GM04503 (cell line): ENCODE measurements at regions not wholly inside any gene's neighbourhood (a gene's known extent, or its start where the extent isn't known, plus 50 kb on each side); places are given as distances from the start of the nearest gene placed in this dataset.

ENCODE experiments used
- DNase-seq: peaks from one replicate; pipeline ENCODE4 v3.0.0-alpha.2; 2012; ENCODE audit warnings: low read depth

DNA sequence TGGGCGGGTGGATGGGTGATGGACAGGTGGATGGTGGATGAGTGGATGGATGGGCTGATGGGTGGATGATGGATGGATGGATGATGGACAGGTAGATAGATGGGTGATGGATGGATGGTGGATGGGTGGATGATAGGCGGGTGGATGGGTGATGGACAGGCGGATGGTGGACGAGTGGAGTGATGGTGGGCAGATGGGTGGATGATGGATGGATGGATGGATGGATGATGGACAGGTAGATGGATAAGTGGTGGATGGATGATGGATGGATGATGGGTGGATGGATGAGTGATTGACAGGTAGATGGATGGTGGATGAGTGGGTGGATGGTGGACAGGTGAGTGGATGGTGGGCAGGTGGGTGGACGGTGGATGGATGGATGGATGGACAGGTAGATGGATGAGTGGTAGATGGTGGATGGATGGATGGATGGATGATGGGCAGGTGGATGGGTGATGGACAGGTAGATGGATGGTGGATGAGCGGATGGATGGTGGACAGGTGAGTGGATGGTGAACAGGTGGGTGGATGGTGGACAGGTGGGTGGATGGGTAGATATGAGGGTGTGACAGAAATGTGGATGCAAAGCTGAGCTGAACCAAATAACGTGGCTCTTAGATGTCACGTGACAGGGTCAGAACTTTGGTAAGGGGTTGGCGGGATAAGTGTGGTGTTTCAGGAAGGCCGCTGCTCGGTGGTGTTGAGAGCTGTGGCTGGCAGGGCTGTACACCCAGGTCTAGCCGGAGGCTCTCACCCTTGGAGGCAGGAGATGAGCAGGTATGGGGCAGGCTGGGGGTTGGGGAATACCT lies 234.3 kb upstream of the CIBAR2 start:
- no peak for DNase-seq

DNA sequence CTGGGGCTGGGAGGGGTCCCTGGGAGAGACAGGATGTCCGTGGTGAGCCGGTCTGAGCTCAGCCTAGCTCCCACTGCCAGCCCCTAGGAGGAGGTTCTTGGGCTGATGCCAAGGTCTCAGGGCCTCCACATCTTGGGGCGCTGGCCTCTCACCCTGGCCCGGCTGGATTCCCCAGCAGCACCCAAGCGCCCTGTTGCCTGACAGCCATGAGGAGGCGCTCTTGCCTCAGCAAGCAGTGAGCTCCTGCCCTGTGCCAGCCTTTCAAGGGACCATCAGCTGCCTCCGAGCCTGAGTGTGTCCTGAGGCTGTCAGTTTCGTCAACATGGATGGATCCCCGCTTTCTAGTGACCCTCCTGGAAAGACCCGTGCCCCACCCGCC lies 234.9 kb upstream of the CIBAR2 start:
- DNase-seq, result no peak

DNA sequence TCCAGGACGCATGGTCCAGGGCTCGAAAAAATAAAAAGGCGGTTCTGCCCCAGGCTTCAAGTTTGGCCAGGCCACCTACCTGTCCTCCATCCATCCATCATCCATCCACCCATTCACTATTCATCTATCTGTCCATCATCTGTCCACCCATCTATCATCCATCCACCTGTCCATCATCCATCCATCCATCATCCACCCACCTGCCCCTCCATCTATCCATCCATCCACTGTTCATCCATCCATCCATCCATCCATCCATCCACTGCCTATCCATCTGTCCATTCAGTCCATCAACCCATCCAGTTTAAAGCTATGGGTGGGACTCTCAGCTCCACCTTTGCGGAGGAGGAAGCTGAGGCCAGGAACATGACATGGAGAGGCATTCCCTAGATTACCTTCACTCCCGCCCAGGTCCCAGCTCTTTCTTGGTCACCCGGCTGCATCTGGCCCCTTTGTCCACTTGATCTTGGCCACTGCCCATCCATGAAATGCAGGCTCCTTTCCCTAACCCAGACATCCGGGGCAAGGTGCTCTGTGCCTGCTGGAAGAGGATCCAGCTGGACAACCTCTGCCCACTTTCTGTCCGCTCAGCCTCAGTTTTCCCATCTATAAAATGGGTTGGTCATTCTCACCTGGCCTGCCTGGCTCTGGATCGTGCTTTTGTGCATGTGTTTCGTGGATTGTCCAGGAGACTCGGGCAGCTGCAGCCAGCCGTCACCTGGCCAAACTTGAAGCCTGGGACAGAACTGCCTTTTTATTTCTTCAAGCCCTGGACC lies 236.0 kb upstream of the CIBAR2 start:
- no peak for DNase-seq

DNA sequence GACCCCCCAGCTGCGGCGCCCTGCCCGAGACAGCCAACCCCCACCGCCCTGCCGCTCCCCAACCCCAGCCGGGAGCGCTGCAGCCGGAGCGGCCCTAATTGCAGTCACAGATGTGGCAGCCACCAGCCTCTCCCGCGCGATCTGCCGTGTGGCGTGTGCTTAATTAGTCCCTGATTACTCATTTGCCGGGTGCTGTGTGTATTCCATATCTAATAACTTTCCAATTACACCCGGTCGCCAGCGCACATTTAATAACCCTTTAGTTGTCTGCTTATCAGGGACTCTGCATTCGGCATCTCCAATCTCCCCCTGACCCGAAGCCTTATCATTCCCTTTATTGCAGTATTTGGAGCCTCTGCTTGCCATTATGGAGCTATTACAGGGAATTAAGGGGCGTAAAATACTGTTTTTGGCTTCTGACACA lies 236.7 kb upstream of the CIBAR2 start:
- no peak for DNase-seq

DNA sequence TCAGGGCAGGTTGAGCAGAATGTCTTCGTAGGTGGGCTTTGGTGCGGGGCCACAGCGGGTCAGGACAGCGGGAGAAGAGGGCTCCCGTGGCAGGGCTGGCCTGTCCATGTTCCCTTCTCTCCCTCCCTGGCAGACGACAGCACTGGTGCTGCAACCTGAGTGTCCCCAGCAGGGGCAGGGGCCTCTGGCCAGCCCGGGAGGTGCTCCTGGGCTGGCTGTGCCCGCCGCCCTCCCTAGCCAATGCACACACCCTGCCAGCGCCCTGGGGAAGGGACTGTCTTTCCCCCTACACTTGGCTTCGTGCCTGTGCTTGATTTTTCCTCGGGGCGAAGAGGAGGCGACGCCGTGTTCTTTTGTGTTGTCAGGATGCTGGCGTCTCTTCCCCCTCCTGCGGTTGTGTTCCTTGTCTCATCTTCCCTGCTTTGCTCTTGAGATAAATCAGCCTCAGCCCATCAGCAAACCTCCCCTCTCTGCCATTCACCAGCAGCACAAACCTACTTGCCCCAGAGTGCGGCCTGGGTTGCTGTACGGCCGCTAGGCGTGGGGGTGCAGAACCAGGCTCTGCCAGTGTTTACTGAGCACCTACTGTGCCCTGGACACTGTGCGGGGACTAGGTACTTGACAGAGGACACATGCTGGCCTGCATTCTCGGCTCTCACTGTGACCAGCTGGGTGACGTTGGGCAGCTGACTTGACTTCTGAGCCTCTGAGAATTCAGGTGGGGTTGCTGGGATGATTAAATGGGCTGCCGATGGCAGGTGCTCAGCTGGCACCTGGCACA lies 237.3 kb upstream of the CIBAR2 start:
- no peak for DNase-seq

DNA sequence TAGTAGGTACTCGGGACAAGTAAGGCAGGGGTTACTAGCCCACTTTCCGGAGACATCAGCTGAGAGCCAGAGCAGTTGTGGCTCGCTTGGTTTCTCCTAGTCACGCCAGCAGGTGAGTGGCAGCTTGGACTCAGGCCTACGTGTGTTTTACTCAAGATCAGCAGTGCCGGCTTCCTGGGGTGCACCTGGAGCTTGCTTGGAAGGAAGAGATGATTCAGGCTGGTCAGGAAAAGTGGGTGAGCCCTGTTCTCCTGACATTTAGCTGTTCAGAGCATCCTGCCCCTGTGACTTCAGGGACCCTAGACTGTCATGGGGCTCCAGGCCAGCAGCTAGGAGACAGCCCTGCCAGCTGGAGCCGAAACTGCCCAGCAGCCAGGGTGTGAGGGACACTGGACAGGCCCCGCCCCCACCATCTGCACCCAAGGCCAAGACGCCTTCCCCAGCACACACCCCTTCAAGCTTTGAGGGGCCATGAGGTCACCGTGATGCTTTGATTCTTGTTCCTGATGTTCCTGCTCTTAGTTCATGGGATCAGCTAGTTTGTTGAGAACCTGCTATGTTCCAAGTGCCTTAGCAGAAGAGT lies 238.0 kb upstream of the CIBAR2 start:
- no peak for DNase-seq

DNA sequence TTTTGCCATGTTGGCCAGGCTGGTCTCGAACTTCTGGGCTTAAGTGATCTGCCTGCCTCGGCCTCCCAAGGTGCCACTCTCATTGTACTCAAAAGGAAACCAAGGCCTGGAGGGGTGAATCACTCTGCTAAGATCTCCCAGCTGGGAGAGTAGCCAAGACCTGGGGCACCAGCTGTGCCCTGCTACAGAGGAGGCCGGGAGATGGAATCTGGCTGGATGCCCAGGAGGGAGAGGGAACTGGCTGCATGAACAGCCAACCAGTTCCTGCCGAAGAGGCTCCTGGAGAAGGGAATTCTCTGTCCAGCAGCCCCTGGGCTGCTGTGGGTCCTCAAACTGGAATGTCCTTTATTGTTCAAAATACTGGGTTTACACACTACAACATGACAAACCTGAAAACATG lies 238.7 kb upstream of the CIBAR2 start:
- DNase-seq, result peak; percentile 83

DNA sequence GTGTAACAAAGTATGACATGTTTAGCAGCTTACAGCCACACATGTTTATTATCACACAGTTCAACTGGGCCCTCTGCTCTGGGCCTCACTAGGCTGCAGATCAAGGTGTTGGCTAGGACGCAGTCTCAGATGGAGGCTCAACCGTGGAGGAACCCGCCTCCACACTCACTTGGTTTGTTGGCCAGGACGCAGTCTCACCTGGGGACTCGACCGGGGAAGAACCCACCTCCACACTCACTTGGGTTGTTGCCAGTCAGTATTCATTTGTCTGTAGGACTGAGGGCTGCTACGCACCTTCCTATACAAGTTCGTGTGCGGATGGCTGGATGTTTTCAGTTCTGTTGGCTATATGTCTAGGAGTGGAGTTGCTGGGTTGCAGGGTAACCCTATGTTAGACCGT lies 240.7 kb upstream of the CIBAR2 start:
- no peak for DNase-seq

DNA sequence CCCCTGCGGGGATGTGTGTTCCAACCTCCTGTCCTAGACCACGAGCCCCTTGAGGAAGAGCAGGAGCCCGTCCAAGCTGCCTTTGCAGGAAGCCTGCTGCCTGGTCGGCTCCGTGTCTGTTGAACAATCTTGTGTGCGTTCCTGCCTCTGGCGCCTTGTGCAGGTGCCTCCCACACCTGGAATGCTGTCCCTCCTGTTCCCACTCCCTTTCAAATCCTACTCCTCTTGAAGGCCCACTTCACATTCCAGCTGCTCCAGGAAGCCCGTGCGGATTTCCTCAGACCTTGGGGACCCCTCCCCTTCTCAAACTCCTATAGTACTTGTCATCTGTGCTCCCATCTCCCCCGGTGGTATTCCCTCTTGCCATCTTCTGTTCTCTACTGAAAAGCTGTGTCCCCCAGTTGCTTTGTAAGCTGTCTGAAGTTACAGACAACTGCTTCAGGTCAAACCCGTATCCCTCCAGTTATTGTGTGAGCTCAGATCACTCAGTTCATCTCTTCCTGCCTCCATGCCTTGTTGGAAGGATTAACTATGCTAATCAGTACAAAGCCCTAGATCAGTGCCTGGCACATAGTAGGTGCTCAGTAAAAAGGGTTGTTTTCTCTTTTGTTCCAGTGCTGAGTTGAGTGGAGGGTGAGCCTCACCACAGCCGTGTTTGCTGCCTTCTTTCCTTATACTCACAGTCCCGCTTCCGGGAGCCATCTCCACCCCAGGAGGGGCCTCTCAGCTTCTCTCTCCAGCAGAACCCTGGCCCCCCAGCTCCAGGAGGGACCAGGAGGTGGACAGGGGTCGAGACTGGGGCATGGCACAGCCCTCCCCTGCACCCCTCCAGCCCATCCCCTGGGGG lies 241.8 kb upstream of the CIBAR2 start:
- DNase-seq, result no peak

DNA sequence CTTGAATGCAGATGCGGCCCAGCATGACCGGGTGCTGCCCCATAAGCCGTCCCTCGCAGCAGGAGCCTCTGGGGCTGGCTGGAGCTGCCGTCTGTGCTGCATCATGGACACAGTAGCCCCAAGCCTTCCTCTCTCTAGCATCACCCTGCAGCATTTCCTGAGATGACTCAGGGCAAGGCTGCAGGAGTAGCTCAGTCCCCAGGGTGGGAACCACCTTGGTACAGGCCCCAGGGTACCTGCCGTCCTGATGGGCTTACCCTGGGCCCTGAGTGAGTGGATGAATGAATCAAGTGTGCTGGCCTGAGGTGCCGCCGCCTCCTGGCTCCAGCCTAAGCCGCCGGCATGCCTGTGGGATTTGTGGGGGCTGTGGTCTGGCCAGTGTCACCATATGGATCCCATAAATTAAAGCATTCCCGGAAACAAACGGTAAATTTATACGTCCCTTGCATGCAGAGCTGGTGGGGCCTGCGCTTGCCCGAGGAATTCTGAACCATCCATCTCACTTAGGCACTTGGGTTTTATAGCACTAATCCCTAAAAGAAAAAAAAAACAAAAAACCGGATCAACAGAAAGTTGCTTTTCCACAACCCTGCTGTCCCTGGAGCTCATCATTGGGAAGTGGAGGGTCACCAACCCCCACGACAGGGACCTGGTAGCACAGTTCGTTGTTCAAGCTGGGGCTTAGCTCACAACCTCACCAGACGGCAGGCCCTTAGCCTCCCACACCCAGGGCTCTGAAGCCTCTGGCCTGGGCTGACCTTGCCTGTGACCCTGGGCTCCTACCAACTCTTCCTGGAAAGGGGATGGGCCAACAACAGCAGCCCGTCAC lies 242.6 kb upstream of the CIBAR2 start:
- peak; percentile 92 for DNase-seq

DNA sequence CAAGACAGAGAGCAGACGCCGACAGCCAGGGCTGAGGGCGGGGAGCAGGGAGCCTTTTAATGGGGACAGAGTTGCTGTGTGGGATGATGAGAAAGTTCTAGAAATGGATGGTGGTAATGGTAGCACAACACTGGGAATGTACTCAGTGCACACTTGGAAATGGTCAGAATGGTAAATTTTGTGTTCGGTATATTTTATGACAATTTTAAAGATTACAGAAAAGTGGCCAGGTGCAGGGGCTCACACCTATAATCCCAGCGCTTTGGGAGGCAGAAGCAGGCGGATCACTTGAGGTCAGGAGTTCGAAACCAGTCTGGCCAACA lies 243.2 kb upstream of the CIBAR2 start:
- no peak for DNase-seq

DNA sequence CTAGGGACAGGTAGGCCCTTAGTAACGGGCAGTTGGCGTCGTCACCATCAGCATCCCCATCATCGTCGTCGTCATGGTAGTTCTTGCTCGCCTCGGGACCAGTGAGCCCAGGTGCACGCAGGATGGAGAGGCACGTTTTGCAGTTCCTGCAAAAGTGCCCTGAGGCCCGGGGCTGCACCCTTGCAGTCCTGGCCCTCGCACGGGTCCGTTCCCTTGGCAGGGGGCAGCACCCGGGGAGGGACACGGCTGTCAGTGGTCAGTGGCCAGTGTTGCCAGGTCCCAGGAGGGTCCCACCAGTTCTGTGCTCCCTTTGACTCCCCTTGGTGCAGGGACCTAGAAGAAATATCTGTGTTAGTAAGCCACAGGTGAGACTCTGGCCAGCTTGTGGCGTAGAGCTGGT lies 243.9 kb upstream of the CIBAR2 start:
- DNase-seq, result no peak

DNA sequence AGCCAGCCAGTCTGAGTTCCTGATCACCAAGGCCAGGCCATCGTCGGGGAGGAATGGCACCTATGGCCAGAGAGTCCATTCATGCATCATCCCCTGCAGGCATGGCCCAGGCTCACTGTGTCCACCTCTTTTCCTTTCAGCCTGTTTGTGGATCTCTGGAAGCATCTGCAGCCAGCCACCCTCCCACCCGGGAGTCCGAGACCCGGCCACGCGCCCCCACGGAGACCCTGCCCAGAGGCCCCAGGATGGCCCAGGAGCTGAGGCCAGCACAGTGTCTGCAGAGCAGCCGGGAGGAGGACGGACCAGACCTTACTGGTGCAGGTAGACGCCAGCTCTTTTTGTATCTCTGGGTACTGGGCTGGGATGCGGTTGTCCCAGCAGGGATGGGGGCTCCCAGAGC lies 245.1 kb upstream of the CIBAR2 start:
- no peak for DNase-seq

DNA sequence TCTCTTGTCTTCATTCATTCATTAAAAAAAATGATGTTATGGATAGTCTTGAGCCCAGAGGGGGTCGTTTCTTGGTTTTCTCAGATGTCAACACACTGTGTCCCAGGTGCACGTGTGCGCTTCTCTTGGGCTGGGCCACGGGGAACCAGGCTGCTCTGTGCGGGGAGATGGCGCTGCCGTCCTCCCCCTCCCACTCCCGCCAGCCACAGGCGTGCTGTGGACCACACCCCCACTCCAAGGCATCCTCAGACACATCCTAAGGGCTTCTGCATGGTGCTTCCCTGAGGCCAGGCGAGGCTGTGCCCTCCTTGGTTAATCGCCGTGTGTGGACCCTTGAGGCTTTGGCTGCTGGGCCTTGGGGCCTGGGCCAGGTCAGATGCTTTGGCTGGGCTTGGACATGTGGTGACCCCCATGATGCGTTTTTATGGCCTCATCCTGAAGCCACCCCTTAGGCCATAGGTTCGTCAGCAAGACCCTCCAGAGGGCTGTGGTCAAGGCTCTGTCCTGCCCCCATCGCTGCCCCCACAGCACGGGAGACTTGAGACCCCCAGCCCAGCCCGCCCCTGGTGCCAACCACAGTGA lies 245.7 kb upstream of the CIBAR2 start:
- no peak for DNase-seq

DNA sequence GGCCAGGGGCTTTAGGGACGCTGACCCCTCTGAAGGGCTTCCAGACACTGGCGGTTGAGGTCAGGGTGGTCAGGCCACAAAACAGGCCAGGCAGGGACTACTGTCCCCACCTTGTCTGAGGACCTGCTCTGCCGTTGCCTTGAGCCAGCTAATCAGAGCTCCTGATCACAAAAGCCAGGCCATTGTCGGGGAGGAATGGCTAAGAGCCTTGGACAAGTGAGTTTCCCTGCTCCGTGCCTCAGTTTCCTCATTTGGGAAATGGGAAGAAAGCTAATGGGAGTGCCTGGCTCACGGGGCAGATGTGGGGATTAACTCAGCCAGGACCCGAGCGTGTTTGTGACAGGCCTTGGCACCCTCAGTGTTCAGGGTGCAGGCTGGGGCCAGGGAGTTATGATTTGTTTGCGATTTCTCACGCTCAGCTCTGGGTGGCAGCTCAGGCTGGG lies 246.5 kb upstream of the CIBAR2 start:
- DNase-seq, result no peak

DNA sequence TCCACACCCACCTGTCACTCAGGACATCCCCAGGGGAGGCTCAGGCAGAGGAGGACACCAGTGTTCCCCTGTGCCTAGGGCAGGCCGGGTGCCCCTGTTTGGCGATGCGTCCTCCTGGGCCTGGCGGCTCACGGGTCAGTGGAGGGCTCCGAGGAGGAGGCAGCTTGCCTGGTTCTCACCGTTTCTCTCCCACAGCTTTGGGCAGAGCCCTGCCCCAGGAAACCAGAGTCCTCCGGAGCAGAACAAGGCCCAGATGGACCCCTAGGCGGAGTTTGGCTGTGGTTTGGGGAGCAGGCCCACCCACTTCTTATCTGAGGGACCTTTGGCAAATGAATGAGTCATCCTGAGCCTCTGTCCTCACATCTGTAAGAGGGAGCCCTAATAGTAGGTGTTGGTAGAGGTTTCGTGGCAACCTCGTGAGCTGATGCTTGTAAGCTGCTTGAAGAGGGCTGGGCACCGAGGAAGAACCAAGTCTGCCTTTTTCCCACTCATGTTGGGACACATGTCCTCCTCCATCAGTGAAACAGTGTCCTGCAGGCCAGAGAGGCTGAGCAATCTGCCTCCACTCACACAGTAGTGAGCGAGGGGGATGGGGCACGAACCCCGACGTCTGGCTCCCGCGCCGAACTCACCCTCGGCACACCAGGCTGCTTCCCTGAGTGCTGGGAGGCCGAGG lies 247.0 kb upstream of the CIBAR2 start:
- no peak for DNase-seq

DNA sequence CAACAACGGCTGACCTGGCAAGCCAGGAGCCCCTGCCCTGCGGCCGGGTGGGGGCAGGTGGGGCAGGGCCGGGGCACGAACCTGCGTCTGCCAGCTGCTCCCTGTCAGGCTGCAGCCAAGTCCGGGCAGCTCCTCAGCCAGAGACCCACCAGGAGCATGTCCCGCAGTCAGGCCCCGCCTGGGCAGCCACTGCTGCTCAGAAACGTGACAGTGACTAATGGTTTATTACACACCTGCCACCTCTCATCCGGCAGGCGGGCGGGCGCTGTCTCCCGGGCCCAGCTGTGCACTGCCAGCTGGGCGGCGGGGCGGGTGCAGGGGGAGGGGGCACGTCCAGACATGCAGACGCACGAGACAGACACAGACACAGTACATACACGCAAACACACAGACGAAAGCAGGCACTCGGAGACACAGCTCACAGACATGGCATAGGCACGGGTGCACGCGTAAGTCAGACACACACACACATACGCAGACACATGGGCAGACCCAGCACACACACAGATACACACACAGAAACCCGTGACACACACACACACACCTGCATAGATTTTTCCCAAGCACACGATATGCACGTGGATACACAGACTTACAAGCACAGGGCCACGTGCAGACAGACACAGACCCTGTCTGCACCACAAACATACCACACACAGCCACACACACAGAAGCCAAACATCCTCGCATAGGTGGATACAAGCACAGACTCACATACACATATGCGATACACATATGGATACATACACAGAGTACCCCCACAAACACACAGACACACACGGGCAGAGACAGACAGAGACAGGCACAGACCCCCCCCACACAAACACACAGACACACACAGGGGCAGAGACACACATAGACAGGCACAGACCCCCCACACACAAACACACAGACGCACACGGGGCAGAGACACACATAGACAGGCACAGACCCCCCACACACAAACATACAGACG lies 248.3 kb upstream of the CIBAR2 start:
- DNase-seq, result no peak

DNA sequence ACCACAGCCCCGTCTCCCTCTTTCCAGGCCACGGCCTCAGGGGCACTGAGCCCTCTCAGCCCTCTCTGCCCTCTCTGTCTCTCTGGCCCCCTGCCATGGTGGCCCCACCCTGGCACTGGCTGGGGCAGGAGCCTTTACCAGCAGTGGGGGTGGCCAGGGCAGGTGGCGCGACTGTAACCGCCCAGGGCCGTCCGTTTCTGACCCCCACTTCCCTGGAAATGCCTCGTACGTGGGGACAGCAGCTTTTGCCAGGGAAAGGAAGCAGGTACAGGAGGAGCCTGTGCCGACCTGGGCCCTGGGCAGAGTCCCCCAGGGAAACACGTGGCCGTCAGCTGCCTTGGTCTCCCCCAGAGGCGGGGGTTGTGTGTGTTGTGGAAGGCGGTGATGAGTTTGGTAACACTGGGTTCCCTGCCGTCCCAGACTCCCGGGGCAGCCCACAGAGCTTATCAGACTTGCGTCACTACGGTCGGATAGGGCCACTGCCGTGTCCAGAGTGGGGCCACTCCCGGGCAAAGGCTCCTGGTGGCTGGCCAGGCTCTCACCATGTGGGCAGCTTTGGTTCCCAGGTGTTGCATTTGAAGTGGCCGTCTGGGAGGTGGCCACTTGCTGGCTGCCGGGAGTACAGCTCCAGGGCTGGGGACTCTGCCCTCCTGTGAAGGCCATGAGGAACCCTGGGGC lies 249.3 kb upstream of the CIBAR2 start:
- DNase-seq, result no peak
